SJCRH30 (cell line): ENCODE measurements at regions not wholly inside any gene's neighbourhood (a gene's known extent, or its start where the extent isn't known, plus 50 kb on each side); places are given as distances from the start of the nearest gene placed in this dataset.
"Not testable (repeated sequence)": the region's sequence is repeated elsewhere in the genome, so short reads cannot be mapped to it uniquely, and the experiment has no call there.

Experiments used
- DNase-seq, 2 experiments: peaks; one replicate each; pipeline ENCODE4 v3.0.0-alpha.2; 2015 to 2020
- H3K27ac ChIP-seq: fragments of 250-450 bp; sonication (Bioruptor Pico); 2 replicates; pipeline ENCODE4 v1.5.1; 2020; ENCODE audit warnings: mild to moderate bottlenecking, moderate library complexity
- H3K27me3 ChIP-seq: fragments of 250-450 bp; sonication (Bioruptor Pico); 2 replicates; pipeline ENCODE4 v1.5.1; 2020; ENCODE audit warnings: mild to moderate bottlenecking, moderate library complexity
- H3K36me3 ChIP-seq: fragments of 250-450 bp; sonication (Bioruptor Pico); 2 replicates; pipeline ENCODE4 v1.5.1; 2020; ENCODE audit warnings: mild to moderate bottlenecking, moderate library complexity
- H3K4me1 ChIP-seq: fragments of 250-450 bp; sonication (Bioruptor Pico); 2 replicates; pipeline ENCODE4 v1.5.1; 2020; ENCODE audit warnings: mild to moderate bottlenecking, moderate library complexity
- H3K4me3 ChIP-seq: fragments of 250-450 bp; sonication (Bioruptor Pico); 2 replicates; pipeline ENCODE4 v1.5.1; 2020; ENCODE audit warnings: mild to moderate bottlenecking, moderate library complexity
- H3K9me3 ChIP-seq: fragments of 250-450 bp; sonication (Bioruptor Pico); replicated peaks from 2 replicates; pipeline ENCODE4 v1.5.1; 2020; ENCODE audit warnings: mild to moderate bottlenecking, moderate library complexity

DNA sequence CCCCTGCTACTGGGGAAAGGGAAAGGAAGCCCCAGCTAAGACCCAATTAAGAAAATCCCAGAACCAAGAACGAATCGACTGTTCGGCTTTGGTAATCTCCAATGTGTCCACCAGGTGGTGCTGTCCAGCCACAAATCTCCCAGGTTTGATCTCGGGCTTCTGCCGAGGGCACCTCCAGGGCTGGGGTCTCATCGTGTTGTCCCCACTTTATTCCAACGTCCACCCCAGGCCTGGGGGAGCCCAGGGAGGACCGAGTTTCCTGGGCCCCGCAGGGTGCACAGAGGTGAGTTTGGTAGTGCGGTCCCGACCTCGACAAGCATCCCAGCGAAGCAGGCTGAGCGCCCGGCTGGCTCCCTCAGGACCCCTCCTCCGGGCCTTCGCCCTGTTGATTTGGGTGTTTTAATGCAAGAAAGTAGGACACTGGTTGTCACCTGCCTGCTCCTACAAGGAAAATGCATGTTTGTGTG lies 185.1 kb downstream of the GOLGA6L6 start:
- no peak overlapping the region for H3K27ac ChIP-seq
- H3K9me3 ChIP-seq = no peaks in the 10 kb centered on the region
- peak; percentile 55 to 83 for DNase-seq
- H3K36me3 ChIP-seq = no peaks in the 10 kb centered on the region
- H3K27me3 ChIP-seq = peaks cover 8% of the 10 kb centered on the region
- no peaks in the 10 kb centered on the region for H3K4me1 ChIP-seq
- H3K4me3 ChIP-seq = no peak overlapping the region

- no peaks in the 10 kb centered on the region for H3K36me3 ChIP-seq
- no peak for DNase-seq
- no peaks in the 10 kb centered on the region for H3K4me1 ChIP-seq
- H3K27ac ChIP-seq = no peak overlapping the region
- H3K27me3 ChIP-seq = peaks cover 9% of the 10 kb centered on the region
- H3K4me3 ChIP-seq = no peak overlapping the region
- H3K9me3 ChIP-seq = no peaks in the 10 kb centered on the region
These were observed 186.2 kb downstream of the GOLGA6L6 start for GRCh38 chr15:20355256-20355868.

- peaks cover 14% of the 10 kb centered on the region for H3K27me3 ChIP-seq
- DNase-seq, H3K27ac ChIP-seq, H3K4me1 ChIP-seq, H3K36me3 ChIP-seq, H3K9me3 ChIP-seq, H3K4me3 ChIP-seq: not testable (repeated sequence)
These were observed 186.7 kb downstream of the GOLGA6L6 start for GRCh38 chr15:20354884-20355223.

GRCh38 chr15:20353966-20354883 lies 187.4 kb downstream of the GOLGA6L6 start:
- DNase-seq = no peak
- Histone ChIP-seq H3K27ac (no peak overlapping the region), H3K9me3 (no peaks in the 10 kb centered on the region)

GRCh38 chr15:20352241-20353200 lies 189.1 kb downstream of the GOLGA6L6 start:
- H3K36me3 ChIP-seq = no peaks in the 10 kb centered on the region
- H3K4me3 ChIP-seq = no peak overlapping the region
- H3K27me3 ChIP-seq = peaks cover 17% of the 10 kb centered on the region
- H3K4me1 ChIP-seq = no peaks in the 10 kb centered on the region
- DNase-seq = no peak
- no peak overlapping the region for H3K27ac ChIP-seq
- H3K9me3 ChIP-seq = no peaks in the 10 kb centered on the region

More at GRCh38 chr15:20353966-20354883, 187.4 kb downstream of the GOLGA6L6 start:
- Histone ChIP-seq H3K36me3 (no peaks in the 10 kb centered on the region), H3K4me3 (no peak overlapping the region), H3K4me1 (no peaks in the 10 kb centered on the region), H3K27me3 (peaks cover 14% of the 10 kb centered on the region)

GRCh38 chr15:20351448-20351971 lies 190.1 kb downstream of the GOLGA6L6 start:
- no peaks in the 10 kb centered on the region for H3K9me3 ChIP-seq
- no peak for DNase-seq
- no peak overlapping the region for H3K27ac ChIP-seq
- no peak overlapping the region for H3K4me3 ChIP-seq
- H3K27me3 ChIP-seq = peaks cover 17% of the 10 kb centered on the region
- no peaks in the 10 kb centered on the region for H3K36me3 ChIP-seq
- H3K4me1 ChIP-seq = no peaks in the 10 kb centered on the region

GRCh38 chr15:20349774-20350498 lies 191.7 kb downstream of the GOLGA6L6 start:
- DNase-seq = no peak
- Histone ChIP-seq H3K4me1 (no peaks in the 10 kb centered on the region), H3K27me3 (peaks cover 12% of the 10 kb centered on the region; the same call in 1 of the 2 replicates), H3K36me3 (no peaks in the 10 kb centered on the region), H3K9me3 (no peaks in the 10 kb centered on the region), H3K4me3 (no peak overlapping the region), H3K27ac (no peak overlapping the region)

GRCh38 chr15:20348900-20349773 lies 192.5 kb downstream of the GOLGA6L6 start:
- H3K27ac ChIP-seq = no peak overlapping the region
- no peaks in the 10 kb centered on the region for H3K36me3 ChIP-seq
- no peaks in the 10 kb centered on the region for H3K9me3 ChIP-seq
- no peak for DNase-seq
- H3K4me1 ChIP-seq = no peaks in the 10 kb centered on the region
- H3K4me3 ChIP-seq = no peak overlapping the region
- 0 out of 2 replicates have a peak, but pooled peaks cover 8% of the 10 kb centered on the region for H3K27me3 ChIP-seq

DNA sequence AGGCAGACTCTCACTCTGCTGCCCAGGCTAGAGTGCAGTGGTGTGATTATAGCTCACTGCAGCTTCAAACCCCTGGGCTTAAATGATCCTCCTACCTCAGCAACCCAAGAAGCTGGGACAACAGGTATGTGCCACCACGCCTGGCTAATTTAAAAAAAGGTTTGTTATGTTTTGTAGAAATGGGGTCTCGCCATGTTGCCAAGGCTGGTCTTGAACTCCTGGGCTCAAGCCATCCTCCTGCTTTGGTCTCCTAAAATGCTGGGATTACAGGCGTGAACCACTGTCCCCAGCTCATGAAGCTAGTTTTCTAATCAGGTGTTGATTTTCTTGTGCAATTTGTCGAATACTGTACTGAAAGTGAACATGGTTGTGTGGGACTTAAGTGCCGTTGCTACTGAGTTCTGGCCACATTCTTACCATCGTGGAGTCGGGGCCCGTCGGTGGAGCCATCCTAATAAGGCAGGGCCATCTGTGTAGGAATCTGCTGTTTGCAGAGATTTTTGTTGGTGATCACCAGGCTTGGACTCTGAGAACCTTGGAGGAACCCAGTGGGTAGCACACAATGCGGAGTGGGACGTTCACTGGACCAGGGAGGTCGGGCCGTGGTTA lies 193.2 kb downstream of the GOLGA6L6 start:
- no peak overlapping the region for H3K4me3 ChIP-seq
- no peak overlapping the region for H3K27ac ChIP-seq
- no peaks in the 10 kb centered on the region for H3K9me3 ChIP-seq

DNA sequence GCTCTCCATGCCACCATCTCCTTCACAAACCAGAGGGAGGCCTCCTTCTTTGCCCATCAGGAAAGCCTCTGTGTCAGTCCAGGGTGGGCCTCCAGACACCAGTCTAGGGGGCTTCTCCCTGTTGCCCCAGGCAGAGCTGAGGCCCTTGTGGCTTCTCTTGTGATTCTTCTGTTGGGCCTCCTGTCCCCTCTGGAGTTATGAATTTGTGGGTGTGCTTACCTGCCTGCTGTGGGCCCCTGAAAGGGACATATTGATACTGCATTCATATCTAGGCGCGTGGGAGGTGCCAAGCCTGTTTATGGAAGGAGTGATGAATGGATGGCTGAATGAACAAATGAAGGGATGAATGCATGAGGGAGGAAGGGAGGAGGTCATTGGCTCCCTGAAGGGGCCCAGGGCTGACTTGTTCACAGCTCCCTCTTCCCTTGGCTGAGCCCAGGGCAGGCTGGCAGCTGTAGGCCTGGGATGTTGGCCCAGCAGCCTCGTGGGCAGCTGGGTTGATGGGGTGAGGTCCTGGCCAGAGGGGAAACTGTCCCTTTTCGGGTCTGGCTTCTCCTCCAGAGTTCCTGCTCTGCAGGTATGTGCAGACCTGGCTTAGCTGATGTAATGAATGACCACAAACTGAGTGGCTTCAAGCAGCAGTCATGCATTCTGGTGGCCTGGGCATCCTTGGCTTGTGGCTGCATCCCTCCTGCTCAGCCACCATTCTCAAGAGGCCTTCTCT lies 195.4 kb downstream of the GOLGA6L6 start:
- 0 out of 2 replicates have a peak, but pooled peaks cover 8% of the 10 kb centered on the region for H3K27me3 ChIP-seq
- no peaks in the 10 kb centered on the region for H3K36me3 ChIP-seq
- no peaks in the 10 kb centered on the region for H3K9me3 ChIP-seq
- no peaks in the 10 kb centered on the region for H3K4me1 ChIP-seq
- H3K27ac ChIP-seq = no peak overlapping the region
- H3K4me3 ChIP-seq = no peak overlapping the region
- no peak for DNase-seq

More for the DNA sequence above, 193.2 kb downstream of the GOLGA6L6 start:
- DNase-seq = no peak
- Histone ChIP-seq H3K36me3 (no peaks in the 10 kb centered on the region), H3K27me3 (0 out of 2 replicates have a peak, but pooled peaks cover 8% of the 10 kb centered on the region), H3K4me1 (no peaks in the 10 kb centered on the region)

GRCh38 chr15:20345401-20345958 lies 196.1 kb downstream of the GOLGA6L6 start:
- Histone ChIP-seq H3K4me3 (no peak overlapping the region), H3K27ac (no peak overlapping the region), H3K27me3 (0 out of 2 replicates have a peak, but pooled peaks cover 8% of the 10 kb centered on the region), H3K4me1 (no peaks in the 10 kb centered on the region), H3K36me3 (no peaks in the 10 kb centered on the region), H3K9me3 (no peaks in the 10 kb centered on the region)
- no peak for DNase-seq
